HL-60/S4 (cell line): ENCODE measurements at regions not wholly inside any gene's neighbourhood (a gene's known extent, or its start where the extent isn't known, plus 50 kb on each side); places are given as distances from the start of the nearest gene placed in this dataset.
"Not testable (repeated sequence)": the region's sequence is repeated elsewhere in the genome, so short reads cannot be mapped to it uniquely, and the experiment has no call there.

Experiments used
- in situ Hi-C: fragments of 300-500 bp; cut with MboI; formaldehyde crosslinking; loops from 2 replicates; pipeline ENCODE4 v1.14.3; 2022; ENCODE audit warnings: low sequenced_read_pairs

DNA sequence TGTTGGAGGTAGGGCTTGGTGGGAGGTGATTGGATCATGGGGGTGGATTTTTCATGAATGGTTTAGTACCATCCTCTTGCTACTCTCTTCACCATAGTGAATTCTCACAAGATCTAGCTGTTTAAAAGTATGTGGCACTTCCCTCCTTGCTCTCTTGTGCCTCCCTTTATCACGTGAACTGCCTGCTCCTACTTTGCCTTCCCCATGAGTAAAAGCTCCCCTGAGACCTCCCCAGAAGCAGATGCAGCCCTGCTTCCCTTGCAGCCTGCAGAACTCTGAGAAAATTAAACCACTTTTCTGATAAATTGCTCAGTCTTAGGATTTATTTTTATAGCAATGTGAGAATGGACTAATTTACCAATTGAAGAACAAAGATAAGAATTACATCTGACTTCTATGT, 223.1 kb downstream of the RNF144A start:
- in situ Hi-C loops: no loop called here

GRCh38 chr2:7145707-7146106, 228.5 kb downstream of the RNF144A start:
- in situ Hi-C loops: no loop called here

- in situ Hi-C loops: no loop called here
Measured at GRCh38 chr2:7146151-7146550, 228.9 kb downstream of the RNF144A start.

GRCh38 chr2:7154656-7155055, 237.4 kb downstream of the RNF144A start:
- in situ Hi-C loops: no loop called here

DNA sequence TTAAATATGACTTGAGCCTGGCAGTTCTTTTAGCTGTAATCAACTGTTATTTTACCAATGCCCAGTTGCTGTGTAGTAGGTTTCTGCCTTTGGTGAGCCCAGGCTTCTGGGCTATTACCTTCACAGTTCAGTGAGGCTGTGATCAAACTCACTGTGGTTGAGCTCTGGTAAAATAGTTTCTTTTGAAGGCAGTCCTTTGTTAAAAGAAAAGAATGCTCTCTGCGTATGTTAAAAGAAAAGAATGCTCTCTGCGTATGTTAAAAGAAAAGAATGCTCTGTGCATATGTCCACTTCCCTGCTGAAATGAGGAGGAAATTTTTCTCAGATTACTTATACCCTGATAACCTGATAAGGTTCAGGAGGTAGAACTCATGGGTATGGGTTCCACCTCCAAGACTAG, 244.3 kb downstream of the RNF144A start:
- in situ Hi-C loops: no loop called here

DNA sequence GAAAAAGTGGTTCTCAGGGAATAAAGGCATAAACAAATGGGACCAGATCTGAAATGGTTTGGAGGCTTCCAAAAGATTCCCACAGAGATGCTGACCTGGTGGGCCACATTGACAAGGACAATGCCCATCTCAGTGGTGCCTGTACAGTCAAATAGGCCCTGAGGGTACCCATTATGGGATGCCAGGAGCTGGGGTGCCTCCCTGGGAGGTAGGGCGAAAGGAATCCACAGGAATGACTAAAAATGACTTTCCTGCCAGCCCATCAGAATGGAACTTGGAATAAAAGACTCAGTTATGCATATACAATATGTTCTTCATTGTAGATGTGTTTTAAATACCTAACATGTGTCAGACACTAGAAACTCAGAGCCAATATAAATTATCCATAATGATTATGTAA, 248.5 kb downstream of the RNF144A start:
- in situ Hi-C loops: no loop called here

DNA sequence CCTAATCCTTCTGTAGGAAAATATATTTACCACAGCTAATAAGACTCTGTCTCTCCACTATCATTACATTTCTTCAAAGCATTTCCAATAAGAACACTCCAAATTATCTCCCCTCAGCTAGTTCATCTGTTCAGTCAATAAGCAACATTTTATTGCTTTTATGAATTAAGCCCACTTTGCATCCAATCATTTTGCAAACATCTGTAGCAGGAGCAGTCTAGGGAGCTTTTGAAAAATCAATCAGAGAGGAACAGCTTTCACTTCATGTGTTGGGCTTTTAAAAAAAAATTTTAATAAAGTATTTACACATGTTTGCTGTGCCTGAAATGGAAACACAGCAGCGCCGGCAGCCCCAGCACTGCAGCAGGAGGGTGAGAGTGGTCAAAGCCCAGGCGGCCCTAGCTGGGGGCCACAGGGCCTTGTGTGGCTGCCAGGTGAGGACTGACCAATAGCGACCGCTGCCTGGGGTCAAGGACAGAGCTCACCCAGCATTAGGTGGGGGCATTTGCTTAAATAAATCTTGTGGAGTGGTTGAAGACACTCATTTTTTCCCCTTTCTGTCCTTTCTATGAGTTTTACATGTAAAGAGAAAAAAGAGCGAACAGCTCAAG, 250.7 kb downstream of the RNF144A start:
- in situ Hi-C loops: no loop called here

DNA sequence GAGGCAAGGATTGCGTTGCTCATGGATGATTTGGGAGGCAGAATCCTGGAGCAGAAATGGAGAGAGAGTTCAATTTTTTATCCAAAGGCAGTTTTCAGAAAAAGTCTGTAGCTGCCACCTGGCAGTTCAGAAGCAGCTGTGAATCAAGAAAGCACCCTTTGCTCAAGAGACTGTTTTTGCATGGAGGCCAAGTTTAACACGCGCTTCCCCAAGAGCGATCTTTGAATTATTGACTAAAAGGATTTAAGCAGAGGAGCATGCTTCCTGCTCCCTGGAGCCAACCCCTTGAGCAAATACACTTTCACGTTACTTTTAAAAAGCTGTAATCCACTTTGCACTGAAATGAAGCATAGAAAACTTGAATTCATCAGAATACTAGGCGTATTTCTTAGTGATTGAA, 252.4 kb downstream of the RNF144A start:
- in situ Hi-C loops: no loop called here

DNA sequence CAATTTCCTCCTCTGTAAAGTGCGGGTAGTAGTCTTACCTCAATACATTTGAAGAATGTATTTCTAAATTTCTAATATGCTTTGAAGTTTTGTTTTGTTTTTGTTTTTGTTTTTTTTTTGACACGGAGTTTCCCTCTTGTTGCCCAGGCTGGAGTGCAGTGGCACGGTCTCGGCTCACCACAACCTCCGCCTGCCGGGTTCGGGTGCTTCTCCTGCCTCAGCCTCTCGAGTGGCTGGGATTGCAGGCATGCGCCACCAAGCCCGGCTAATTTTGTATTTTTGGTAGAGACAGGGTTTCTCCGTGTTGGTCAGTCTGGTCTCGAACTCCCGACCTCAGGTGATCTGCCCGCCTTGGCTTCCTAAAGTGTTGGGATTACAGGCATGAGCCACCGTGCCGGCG, 261.8 kb downstream of the RNF144A start:
- in situ Hi-C loops: not testable (repeated sequence)

DNA sequence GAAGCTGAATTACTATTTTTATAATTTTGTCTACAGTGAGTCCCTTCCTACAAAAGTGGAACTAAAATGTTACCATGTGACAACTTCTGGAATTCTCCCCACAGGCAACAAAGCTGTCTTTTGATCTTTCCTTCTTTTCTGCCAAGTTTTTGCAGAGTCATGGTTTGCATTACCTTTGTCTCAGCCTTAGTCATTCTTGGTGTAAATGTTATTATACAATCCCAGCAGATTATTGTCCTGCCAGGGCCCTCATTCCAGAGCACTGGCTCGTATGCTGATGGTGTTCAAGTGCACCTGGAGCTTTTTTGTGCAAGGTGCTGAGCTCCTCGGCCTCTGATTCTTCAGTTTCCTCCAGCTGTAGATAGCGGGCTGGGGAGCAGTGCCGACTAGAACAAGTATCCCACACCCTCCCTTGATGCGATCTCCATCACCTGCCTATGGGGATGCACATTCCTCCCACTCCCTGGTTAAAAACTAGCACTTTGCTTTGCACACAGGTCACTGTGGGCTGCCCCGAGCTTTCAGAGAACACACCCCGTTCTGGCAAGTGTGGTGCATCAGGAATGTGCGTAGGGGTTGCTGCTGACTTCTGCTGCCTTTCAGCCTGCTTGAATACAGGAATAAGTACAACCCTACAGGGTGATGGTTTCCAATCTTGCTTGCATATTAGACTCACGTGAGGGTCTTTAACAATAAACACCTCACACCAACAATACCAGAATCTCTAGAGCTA, 263.6 kb downstream of the RNF144A start:
- in situ Hi-C loops: no loop called here

GRCh38 chr2:7182525-7182924, 265.3 kb downstream of the RNF144A start:
- in situ Hi-C loops: no loop called here

- in situ Hi-C loops: no loop called here
Measured at GRCh38 chr2:7189106-7189505, 271.9 kb downstream of the RNF144A start.

- in situ Hi-C loops: no loop called here
Measured at GRCh38 chr2:7190587-7191324, 273.5 kb downstream of the RNF144A start.

DNA sequence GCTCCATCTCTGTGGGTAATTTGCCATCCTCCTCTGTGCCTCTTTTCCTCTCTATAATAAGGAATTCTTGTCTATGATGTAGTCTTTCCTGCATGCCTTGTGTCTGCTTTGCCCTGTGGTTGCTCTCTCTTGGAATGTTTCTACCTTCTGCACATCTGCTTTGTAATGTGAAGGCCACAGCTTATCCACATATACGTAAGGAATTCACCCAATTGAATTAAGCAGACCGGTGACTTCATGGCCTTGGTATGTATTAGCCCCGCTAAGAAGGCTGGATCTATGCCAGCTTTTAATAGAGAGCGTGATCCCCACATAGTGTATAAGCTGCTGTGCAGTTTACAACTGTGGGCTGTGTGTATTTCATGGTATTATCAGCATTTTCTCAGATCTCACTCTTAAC, 274.7 kb downstream of the RNF144A start:
- in situ Hi-C loops: no loop called here

GRCh38 chr2:7193457-7193856, 276.2 kb downstream of the RNF144A start:
- in situ Hi-C loops: no loop called here

GRCh38 chr2:7194950-7195349, 277.7 kb downstream of the RNF144A start:
- in situ Hi-C loops: no loop called here

DNA sequence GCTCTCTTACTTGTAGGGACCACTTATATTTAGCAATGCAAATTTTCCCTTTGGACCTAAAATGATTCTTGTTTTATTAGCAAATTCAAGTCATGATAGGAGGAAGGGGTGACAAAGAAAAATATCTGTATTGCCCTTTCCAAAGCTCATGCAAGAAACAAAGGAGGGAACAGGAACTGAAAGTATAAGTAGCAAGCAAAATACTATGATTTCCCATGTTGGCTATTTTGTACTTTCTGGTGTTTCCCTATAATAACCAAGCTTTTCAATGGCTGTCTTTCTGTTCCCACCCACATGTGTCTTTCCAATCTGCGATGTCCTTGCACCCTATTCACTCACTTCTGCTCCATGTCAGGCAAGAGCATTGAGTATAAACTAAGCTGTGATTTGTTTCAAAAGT, 279.7 kb downstream of the RNF144A start:
- in situ Hi-C loops: no loop called here

DNA sequence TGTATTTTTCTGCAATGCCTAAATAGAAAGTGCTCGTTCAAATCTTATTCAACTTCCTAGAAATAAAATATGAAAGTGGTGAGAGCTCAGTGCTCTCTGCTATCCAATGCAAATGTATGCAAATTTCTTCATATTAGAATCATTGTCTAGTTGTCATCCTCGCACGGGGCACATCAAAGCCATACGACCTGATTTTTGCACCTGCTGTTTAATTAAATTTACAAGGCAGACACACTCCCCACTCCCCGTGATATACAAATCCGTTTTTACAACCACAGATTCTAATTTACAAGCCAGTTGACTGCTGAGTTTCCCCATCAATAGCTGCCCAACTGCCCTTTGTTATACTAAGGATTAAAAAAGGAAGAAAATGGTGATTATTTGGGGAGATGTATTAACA, 284.6 kb downstream of the RNF144A start:
- in situ Hi-C loops: no loop called here

DNA sequence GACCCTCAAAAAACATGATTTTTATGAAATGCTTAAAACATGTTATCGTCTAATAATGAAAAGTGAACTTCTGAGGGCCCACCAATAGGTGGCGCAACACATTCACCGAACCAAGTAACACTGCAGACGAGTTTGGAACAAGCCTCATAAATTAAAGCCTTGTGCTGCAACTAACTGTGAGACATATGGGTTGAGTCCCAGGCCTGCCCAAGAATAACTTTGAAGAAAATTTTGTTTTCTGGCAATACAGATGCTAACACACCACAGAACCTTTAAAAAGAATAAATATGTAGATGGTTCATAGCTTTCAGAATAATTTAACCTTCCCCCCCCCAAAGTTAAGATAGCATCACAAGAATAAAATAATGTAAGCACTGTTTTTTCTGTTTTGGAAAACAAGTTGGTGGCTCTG, 285.9 kb downstream of the RNF144A start:
- in situ Hi-C loops: no loop called here

DNA sequence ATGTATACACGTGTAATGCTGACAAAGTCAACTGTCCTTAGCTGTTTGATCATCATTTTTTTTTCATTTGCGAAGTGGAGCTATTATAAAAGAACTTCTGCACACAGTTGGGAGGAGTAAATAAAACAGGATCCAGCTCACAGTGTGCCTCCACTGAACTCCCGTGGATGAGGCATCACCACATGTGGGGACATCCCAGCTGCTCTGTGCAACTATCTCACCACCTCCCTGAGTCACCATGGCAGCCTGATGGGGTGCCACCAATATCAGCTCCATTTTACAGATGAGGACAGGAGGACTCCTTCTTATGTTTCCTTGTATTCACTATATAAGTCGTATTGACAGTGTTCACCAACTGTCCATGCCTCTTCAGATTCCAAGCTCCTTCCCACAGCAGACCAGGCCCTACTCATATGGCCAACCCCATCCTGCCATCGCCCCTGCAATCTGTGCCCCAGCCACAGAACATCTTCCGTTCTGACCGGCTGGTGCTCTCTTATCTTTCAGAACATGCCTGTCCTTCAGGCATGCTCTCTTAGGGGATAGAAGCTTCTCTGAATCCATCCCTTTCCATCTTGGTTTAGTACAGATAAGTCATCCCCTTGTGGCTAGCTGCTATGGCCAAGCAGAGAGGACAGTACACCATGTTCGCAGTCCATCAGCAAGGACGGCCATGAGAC, 288.1 kb downstream of the RNF144A start:
- in situ Hi-C loops: no loop called here

DNA sequence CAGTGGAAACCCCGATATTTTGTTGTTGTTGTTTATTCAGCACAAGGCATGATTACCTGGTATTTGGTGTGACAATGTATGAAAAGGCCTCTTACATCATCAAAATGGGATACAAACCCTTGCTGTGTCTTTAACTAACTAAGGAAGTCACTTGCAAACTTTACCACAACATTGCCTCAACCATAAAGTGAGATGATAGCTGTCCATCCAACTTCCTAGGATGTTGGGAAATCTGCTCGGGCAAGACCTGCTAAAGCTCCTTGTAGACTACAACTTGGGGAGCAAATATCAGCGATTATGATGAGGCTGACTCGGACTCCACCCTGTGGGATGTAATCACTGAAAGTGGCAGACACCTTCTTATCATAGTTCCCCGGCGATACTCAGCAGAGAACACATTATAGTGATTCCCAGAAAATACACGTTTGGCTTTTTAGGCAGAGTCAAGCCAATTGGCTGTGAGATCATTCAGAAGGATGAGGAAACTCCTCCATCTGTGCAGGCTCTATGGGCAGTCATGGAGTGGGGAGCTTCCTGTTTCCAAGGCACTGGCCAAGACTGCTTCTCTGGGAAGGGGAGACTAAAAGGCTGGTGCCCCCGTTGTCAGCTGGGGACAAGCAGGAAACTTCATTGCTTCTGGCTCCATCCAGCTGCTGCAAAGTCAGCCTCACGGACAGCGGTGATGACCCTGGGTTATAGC, 289.0 kb downstream of the RNF144A start:
- in situ Hi-C loops: no loop called here
